ENCODE measurements at regions not wholly inside any gene's neighbourhood (a gene's known extent, or its start where the extent isn't known, plus 50 kb on each side); places are given as distances from the start of the nearest gene placed in this dataset.

DNA sequence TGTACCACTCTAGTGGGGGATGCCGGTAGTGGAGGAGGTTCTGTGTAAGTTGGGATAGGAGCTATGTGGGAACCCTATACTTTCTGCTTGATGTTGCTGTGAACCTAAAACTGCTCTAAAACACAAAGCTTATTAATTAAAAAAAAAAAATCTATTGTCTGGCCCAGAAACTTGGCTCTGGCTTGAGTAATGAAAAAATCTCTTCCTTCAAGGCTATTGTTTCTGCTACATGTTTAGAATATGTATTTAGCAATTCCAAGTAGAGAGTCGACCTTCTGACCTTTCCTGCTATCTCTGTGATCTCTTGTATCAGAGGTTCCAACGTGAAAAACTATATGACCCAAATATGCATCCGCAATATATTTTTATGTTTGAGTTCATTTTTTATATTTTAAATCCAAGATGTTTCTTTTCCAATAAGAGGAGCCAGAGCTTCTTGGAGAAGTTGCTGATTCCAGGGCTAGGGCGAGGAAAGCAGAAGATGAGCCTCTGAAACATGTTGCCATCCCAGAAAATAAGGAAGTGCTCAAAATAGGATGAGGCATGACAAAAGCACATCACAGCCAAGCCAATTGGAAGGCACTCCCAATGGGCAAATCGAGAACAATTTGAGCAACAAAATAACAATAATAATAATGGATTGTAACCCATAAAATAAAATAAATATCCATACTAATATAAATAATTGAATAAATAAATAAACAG is 184.6 kb upstream of the TMEM260 start:
- DNase-seq (ENCODE audit: insufficient read length, low spot score) (no peak), FAIRE-seq (no peak)
- TF ChIP-seq, protein P1, sequence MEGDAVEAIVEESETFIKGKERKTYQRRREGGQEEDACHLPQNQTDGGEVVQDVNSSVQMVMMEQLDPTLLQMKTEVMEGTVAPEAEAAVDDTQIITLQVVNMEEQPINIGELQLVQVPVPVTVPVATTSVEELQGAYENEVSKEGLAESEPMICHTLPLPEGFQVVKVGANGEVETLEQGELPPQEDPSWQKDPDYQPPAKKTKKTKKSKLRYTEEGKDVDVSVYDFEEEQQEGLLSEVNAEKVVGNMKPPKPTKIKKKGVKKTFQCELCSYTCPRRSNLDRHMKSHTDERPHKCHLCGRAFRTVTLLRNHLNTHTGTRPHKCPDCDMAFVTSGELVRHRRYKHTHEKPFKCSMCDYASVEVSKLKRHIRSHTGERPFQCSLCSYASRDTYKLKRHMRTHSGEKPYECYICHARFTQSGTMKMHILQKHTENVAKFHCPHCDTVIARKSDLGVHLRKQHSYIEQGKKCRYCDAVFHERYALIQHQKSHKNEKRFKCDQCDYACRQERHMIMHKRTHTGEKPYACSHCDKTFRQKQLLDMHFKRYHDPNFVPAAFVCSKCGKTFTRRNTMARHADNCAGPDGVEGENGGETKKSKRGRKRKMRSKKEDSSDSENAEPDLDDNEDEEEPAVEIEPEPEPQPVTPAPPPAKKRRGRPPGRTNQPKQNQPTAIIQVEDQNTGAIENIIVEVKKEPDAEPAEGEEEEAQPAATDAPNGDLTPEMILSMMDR (IDR thresholded peaks at IDR 0.05; ENCODE audit: insufficient read depth, missing control alignments), result no peak

DNA sequence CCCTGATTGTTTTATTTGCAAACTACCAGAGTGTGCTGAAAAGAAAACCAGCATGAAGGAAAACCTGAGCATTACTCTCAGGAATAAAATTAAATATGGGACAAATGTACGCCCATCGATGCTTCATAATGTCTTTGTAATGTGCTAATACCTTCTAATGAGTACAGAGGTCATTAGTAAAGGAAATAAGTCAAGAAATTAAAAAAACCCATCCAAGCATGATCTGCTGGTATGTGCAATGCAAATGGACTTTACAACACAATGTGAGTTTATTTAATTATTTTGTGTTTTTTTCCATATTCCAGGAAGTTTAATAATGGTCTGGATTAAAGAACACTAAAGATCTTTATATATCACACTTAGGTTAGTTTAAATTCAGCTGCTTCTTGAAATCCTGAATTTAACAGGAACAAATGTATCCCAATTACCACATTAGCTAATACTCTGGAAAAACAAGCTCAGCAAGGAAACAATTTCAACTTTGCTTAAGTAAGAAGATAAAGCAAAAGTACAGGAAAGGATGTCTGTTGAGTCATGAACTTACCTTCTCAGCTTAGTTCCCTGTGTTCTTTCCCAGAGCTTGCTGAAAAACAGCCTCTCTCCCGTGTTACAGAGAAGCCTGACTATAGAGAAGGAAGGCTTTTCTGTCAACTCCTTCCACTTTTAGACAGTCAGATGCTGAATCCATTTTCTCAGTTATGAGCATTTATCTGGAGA is 179.3 kb upstream of the TMEM260 start:
- no peak for FAIRE-seq
- TF ChIP-seq, protein P1 (IDR thresholded peaks at IDR 0.05; ENCODE audit: insufficient read depth, missing control alignments), result no peak
- no peak for DNase-seq (ENCODE audit: insufficient read length, low spot score)

DNA sequence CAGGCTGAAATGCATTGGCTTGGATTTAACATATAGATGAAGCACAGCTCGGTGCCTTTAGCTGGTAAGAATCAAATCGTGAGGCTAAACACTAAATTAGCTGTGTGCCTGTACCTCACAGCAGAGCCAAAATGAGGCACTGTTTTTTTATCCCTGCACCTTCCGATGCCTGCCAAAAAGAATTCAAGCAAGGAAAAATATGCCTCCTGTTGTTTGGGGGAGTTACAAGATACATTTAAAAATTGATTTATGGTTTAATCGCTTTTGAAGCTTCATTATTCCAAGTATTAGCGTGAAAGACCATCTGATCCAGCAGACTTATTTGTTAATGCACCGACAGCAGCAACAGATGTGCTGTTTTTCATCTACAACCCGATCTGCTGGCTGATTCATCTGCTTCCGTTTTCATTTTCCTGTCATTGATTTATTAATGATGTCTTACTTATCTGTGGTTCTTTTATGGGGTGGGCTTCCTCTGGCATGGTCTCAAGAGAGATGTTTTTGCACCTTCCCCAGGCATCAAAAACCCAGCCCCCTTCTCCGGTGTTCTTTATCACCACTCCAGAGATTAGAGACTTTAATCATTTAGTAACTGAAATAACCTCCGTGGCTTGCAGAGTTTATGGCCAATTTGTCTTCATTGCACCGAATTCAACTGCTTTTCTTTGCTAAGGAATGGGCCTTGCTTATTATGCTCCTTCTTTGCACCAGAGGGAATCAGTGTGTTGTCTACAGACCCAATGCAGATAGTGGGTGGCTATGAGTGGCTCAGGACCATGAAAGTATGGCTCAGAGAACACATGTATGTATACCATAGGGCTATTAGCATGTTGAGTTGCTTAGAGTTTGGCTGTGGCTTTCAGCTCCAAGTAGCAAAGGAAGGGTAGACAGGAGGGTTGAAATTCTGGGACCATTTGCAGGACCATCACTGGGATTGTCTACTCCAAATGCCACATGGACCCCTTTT is 166.8 kb upstream of the TMEM260 start:
- TF ChIP-seq, protein P1 (IDR thresholded peaks at IDR 0.05; ENCODE audit: insufficient read depth, missing control alignments), result no peak
- FAIRE-seq (peak; percentile 69), DNase-seq (ENCODE audit: insufficient read length, low spot score) (no peak)

- FAIRE-seq (no peak), DNase-seq (ENCODE audit: insufficient read length, low spot score) (no peak)
- TF ChIP-seq, protein P1 (IDR thresholded peaks at IDR 0.05; ENCODE audit: insufficient read depth, missing control alignments), result no peak
Measured at GRCh38 chr14:56413721-56414120, 165.9 kb upstream of the TMEM260 start.

DNA sequence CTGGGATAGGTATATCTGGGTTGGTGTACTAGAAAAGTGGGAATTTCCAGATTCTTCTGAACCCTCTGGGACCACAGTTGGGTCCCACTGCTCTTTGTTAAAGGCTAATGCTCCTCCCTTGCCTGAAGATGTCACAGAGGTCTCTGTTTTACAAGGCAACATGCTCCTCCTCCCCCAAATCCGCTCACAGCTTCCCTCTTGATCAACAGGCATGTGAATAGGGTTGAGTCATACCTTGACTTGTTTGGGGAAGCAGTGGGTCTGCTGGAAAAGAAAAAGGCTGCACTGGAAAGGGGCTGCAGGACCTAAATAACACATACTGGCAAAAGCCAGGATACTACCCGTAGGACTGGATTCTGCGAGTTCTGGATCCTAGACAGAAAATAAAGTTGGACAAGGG is 165.4 kb upstream of the TMEM260 start:
- TF ChIP-seq, protein P1 (IDR thresholded peaks at IDR 0.05; ENCODE audit: insufficient read depth, missing control alignments), result no peak
- DNase-seq (ENCODE audit: insufficient read length, low spot score) (no peak), FAIRE-seq (no peak)

- DNase-seq (ENCODE audit: insufficient read length, low spot score), result no peak
- TF ChIP-seq, protein P1 (IDR thresholded peaks at IDR 0.05; ENCODE audit: insufficient read depth, missing control alignments), result no peak
- FAIRE-seq, result no peak
Measured at GRCh38 chr14:56416213-56416612, 163.4 kb upstream of the TMEM260 start.
